ENCODE measurements at regions not wholly inside any gene's neighbourhood (a gene's known extent, or its start where the extent isn't known, plus 50 kb on each side); places are given as distances from the start of the nearest gene placed in this dataset.

GRCh38 chr5:158486566-158486965 is 613.1 kb downstream of the EBF1 start:
- H3K4me3 ChIP-seq (ENCODE audit: low read depth, poor library complexity, severe bottlenecking), result no peak overlapping the region
- intact Hi-C loops (cut with DNase I; ENCODE audit: low total_unique reads), result no loop called here
- TF ChIP-seq POLR2A (IDR thresholded peaks at IDR 0.05), result no peak
- TF ChIP-seq, protein P1, sequence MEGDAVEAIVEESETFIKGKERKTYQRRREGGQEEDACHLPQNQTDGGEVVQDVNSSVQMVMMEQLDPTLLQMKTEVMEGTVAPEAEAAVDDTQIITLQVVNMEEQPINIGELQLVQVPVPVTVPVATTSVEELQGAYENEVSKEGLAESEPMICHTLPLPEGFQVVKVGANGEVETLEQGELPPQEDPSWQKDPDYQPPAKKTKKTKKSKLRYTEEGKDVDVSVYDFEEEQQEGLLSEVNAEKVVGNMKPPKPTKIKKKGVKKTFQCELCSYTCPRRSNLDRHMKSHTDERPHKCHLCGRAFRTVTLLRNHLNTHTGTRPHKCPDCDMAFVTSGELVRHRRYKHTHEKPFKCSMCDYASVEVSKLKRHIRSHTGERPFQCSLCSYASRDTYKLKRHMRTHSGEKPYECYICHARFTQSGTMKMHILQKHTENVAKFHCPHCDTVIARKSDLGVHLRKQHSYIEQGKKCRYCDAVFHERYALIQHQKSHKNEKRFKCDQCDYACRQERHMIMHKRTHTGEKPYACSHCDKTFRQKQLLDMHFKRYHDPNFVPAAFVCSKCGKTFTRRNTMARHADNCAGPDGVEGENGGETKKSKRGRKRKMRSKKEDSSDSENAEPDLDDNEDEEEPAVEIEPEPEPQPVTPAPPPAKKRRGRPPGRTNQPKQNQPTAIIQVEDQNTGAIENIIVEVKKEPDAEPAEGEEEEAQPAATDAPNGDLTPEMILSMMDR (IDR thresholded peaks at IDR 0.05), result no peak
- DNase-seq (ENCODE audit: low spot score in 2 of 2), result no peak
- 51 to 63% methylated on average over 3 of the region's 3 CpGs for WGBS, 2 donors

GRCh38 chr5:158485604-158486081 is 614.1 kb downstream of the EBF1 start:
- DNase-seq (ENCODE audit: low spot score in 2 of 2), result peak in 1 of 2 donors; percentile 71
- no peak overlapping the region for H3K4me3 ChIP-seq (ENCODE audit: low read depth, poor library complexity, severe bottlenecking)
- intact Hi-C loops (cut with DNase I; ENCODE audit: low total_unique reads), result no loop called here
- WGBS, 2 donors, result 12 to 16% methylated on average over 6 of the region's 6 CpGs
- TF ChIP-seq POLR2A (IDR thresholded peaks at IDR 0.05), result no peak
- TF ChIP-seq, protein P1 (IDR thresholded peaks at IDR 0.05), result no peak

GRCh38 chr5:158485047-158485446 is 614.7 kb downstream of the EBF1 start:
- no peak overlapping the region for H3K4me3 ChIP-seq (ENCODE audit: low read depth, poor library complexity, severe bottlenecking)
- WGBS, 2 donors, result 38 to 39% methylated on average over 10 of the region's 10 CpGs
- DNase-seq (ENCODE audit: low spot score in 2 of 2), result no peak
- TF ChIP-seq, protein P1 (IDR thresholded peaks at IDR 0.05), result no peak
- TF ChIP-seq POLR2A (IDR thresholded peaks at IDR 0.05), result no peak
- intact Hi-C loops (cut with DNase I; ENCODE audit: low total_unique reads), result no loop called here

DNA sequence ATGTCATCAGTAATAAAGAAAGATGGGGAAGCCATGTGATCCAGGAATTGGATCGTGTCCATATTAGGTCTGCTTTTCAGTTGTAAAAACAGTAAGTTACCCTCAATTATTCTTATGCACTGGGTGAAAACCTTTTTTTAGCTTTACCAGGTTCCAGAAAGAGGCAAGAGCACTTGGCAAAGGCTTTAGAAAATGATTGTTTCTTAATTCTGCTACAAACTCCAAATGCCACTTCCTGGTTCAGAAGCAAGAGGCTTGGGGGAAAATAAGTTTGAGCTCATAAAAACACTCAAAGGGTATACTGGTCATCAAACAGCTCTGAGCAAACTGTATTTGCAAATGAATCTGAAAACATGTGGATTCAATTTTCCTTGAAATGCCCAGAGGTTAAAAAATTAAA is 615.6 kb downstream of the EBF1 start:
- no peak overlapping the region for H3K4me3 ChIP-seq (ENCODE audit: low read depth, poor library complexity, severe bottlenecking)
- DNase-seq (ENCODE audit: low spot score in 2 of 2), result no peak
- intact Hi-C loops (cut with DNase I; ENCODE audit: low total_unique reads), result no loop called here
- TF ChIP-seq, protein P1 (IDR thresholded peaks at IDR 0.05), result no peak
- TF ChIP-seq POLR2A (IDR thresholded peaks at IDR 0.05), result no peak
- WGBS, 2 donors, result 13 to 21% methylated on average over 1 of the region's 1 CpG

GRCh38 chr5:158483281-158483860 is 616.3 kb downstream of the EBF1 start:
- intact Hi-C loops (cut with DNase I; ENCODE audit: low total_unique reads), result no loop called here
- TF ChIP-seq POLR2A (IDR thresholded peaks at IDR 0.05), result no peak
- TF ChIP-seq, protein P1 (IDR thresholded peaks at IDR 0.05), result no peak
- H3K4me3 ChIP-seq (ENCODE audit: low read depth, poor library complexity, severe bottlenecking), result no peak overlapping the region
- no peak for DNase-seq (ENCODE audit: low spot score in 2 of 2)
- WGBS, 2 donors, result 45 to 49% methylated on average over 6 of the region's 6 CpGs

DNA sequence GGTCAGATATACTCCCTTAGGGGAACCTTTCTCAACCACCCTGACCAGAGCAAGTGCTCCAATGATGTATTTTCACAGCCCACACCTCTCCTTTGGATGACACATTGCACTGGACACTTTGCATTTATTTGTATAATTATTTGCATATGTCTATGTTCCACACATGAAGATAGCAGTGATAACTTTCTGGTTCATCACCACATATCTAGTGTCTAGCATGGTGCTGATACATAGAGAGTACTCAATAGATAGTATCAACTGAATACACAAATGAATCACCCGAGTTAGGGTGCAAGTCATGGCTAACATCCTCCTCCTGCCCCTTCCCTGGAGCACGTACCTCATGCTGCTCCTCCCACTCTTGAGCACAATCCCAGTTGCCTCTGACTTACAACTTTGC is 617.6 kb downstream of the EBF1 start:
- TF ChIP-seq, protein P1 (IDR thresholded peaks at IDR 0.05), result no peak
- no peak for TF ChIP-seq POLR2A (IDR thresholded peaks at IDR 0.05)
- intact Hi-C loops (cut with DNase I; ENCODE audit: low total_unique reads), result no loop called here

More for the DNA sequence above, 617.6 kb downstream of the EBF1 start:
- no peak overlapping the region for H3K4me3 ChIP-seq (ENCODE audit: low read depth, poor library complexity, severe bottlenecking)
- DNase-seq (ENCODE audit: low spot score in 2 of 2), result no peak
- 58 to 69% methylated on average over 2 of the region's 2 CpGs for WGBS, 2 donors

All from lower leg skin (tissue), 4 donors.